ENCODE measurements at regions not wholly inside any gene's neighbourhood (a gene's known extent, or its start where the extent isn't known, plus 50 kb on each side); places are given as distances from the start of the nearest gene placed in this dataset.
"Not testable (repeated sequence)": the region's sequence is repeated elsewhere in the genome, so short reads cannot be mapped to it uniquely, and the experiment has no call there.

DNA sequence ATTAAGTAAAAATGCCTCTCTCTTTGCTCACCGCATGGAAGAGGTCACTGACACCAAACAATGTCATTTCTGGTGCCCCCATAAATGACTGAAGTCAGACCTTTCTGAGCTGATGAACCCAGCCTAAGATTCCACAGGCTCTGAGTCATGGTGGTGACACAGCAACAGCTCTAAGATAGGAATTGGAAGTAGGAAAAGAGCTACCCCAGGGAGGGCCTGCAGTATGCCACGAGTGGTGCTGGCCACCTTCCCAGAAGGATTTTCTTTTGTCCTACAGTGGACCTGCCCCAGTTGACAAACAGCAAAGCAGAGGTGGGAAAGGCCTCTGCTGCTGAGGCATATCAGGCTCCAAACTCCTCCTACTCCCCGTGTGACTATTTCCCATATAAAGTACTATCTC, 208.1 kb downstream of the MINAR1 start:
- Mint-ChIP-seq H3K36me3 (ENCODE audit: insufficient read depth) (no peaks in the 10 kb centered on the region), H3K4me3 (ENCODE audit: low read depth) (no peak overlapping the region)

DNA sequence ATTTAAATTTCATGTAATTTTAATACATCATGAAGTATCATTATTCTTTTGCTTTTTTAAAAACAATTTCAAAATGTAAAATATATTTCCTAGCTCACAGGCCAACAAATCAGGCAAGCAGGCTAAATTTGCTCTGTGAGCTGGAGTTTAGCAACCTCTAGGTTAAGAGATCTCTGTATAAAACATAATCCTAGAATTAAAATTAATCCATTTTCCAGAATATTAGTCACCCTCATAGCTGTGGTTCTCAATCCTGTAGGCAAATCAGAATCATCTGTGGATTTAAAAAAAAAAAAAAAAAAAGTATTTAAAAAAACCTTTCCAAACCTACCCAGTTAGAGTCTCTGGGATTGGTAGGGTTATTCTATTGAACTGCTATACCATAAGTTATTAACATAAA, 209.7 kb downstream of the MINAR1 start:
- Mint-ChIP-seq H3K4me3 (ENCODE audit: low read depth) (no peak overlapping the region), H3K36me3 (ENCODE audit: insufficient read depth) (no peaks in the 10 kb centered on the region), H3K4me1 (ENCODE audit: low read depth) (no peaks in the 10 kb centered on the region), H3K9me3 (ENCODE audit: low read depth) (peaks cover 10% of the 10 kb centered on the region), H3K27ac (no peak overlapping the region), H3K27me3 (no peaks in the 10 kb centered on the region)
- no peak for DNase-seq (ENCODE audit: low spot score, unreplicated experiment)
- TF ChIP-seq, protein P1, sequence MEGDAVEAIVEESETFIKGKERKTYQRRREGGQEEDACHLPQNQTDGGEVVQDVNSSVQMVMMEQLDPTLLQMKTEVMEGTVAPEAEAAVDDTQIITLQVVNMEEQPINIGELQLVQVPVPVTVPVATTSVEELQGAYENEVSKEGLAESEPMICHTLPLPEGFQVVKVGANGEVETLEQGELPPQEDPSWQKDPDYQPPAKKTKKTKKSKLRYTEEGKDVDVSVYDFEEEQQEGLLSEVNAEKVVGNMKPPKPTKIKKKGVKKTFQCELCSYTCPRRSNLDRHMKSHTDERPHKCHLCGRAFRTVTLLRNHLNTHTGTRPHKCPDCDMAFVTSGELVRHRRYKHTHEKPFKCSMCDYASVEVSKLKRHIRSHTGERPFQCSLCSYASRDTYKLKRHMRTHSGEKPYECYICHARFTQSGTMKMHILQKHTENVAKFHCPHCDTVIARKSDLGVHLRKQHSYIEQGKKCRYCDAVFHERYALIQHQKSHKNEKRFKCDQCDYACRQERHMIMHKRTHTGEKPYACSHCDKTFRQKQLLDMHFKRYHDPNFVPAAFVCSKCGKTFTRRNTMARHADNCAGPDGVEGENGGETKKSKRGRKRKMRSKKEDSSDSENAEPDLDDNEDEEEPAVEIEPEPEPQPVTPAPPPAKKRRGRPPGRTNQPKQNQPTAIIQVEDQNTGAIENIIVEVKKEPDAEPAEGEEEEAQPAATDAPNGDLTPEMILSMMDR (IDR thresholded peaks at IDR 0.05; ENCODE audit: unreplicated experiment): no peak

More for the DNA sequence above, 208.1 kb downstream of the MINAR1 start:
- TF ChIP-seq, protein P1 (IDR thresholded peaks at IDR 0.05; ENCODE audit: unreplicated experiment): no peak
- no peak for DNase-seq (ENCODE audit: low spot score, unreplicated experiment)
- no peaks in the 10 kb centered on the region for H3K27me3 Mint-ChIP-seq
- H3K4me1 Mint-ChIP-seq (ENCODE audit: low read depth): peaks cover 3% of the 10 kb centered on the region
- H3K9me3 Mint-ChIP-seq (ENCODE audit: low read depth): peaks cover 4% of the 10 kb centered on the region
- no peak overlapping the region for H3K27ac Mint-ChIP-seq

DNA sequence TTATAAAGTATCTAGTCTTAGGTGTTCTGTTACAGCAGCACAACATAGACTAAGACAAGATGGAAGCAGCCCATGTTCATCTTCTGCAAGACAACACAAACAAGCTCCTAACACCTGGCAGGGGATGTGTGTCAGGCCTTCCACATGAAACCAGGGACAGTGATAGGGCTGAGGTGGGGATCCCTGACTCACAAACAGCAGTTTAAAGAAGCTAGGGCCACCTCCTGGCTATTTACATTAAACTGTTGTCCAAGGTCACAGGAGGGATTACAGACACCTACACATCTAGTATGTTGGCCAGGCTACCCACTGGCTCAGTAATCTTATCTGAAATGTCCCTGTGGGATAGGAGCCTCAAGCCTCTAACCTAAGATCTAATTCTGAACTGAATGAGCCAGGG, 211.3 kb downstream of the MINAR1 start:
- Mint-ChIP-seq H3K27ac (no peak overlapping the region), H3K36me3 (ENCODE audit: insufficient read depth) (no peaks in the 10 kb centered on the region), H3K4me3 (ENCODE audit: low read depth) (no peak overlapping the region), H3K4me1 (ENCODE audit: low read depth) (no peaks in the 10 kb centered on the region), H3K27me3 (no peaks in the 10 kb centered on the region), H3K9me3 (ENCODE audit: low read depth) (peaks cover 12% of the 10 kb centered on the region)
- TF ChIP-seq, protein P1 (IDR thresholded peaks at IDR 0.05; ENCODE audit: unreplicated experiment): no peak
- DNase-seq (ENCODE audit: low spot score, unreplicated experiment): no peak

DNA sequence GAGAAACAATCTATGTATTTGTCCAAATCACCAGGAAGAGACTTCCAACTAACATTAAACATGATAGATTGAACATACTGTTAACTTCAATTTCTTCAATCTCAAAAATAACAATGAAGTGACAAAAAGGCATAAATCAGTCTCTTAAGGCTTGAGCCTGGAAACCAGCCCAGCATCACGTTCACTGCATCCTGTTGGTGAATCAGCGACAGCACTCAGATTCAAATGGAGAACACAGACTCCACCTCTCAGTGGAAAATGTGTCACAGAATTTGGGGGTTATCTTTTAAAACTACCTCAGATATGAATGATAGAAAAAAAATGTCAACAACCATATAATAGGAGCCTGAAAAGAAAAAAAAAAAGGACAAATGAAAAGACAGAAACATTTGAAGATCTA, 212.0 kb downstream of the MINAR1 start:
- TF ChIP-seq, protein P1 (IDR thresholded peaks at IDR 0.05; ENCODE audit: unreplicated experiment): no peak
- Mint-ChIP-seq H3K4me1 (ENCODE audit: low read depth) (no peaks in the 10 kb centered on the region), H3K9me3 (ENCODE audit: low read depth) (peaks cover 12% of the 10 kb centered on the region), H3K27ac (no peak overlapping the region), H3K4me3 (ENCODE audit: low read depth) (no peak overlapping the region), H3K27me3 (no peaks in the 10 kb centered on the region), H3K36me3 (ENCODE audit: insufficient read depth) (no peaks in the 10 kb centered on the region)
- no peak for DNase-seq (ENCODE audit: low spot score, unreplicated experiment)

DNA sequence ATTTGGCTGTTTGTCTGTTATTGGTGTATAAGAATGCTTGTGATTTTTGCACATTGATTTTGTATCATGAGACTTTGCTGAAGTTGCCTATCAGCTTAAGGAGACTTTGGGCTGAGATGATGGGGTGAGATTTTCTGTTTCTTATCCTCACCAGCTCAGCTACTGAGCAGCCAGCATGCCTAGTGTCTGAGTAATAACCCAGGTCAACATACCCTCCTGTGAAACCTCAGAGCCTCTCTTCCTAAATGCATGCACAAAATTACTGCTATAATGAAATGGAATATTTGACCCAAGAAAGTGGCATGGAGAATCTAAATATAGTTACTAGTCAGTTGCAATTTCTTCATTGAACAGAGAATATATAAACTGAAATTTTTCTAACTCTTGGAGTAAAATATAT, 220.8 kb downstream of the MINAR1 start:
- not testable (repeated sequence) for H3K27ac Mint-ChIP-seq

DNA sequence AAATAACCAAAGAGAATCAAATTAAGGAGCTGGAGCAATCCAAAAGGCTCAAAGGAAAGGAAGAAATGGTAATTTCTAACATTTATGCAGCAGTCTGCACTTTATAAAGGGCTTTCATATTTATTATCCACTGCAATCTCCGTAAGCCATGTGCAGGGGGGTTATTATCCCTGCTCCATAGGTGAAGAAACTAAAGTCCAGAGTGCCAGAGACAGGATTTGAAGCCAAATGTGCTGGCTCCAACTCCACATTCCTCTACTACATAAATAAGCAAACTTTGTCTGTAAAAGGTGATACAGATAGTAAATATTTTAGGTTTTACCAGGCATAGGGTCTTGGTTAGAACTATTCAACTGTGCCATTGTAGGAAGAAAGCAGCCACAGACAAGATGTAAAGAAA, 221.4 kb downstream of the MINAR1 start:
- no peak overlapping the region for H3K4me3 Mint-ChIP-seq (ENCODE audit: low read depth)
- no peak overlapping the region for H3K27ac Mint-ChIP-seq
- peaks cover 2% of the 10 kb centered on the region for H3K27me3 Mint-ChIP-seq
- H3K9me3 Mint-ChIP-seq (ENCODE audit: low read depth): no peaks in the 10 kb centered on the region
- DNase-seq (ENCODE audit: low spot score, unreplicated experiment): no peak
- TF ChIP-seq, protein P1 (IDR thresholded peaks at IDR 0.05; ENCODE audit: unreplicated experiment): no peak
- H3K4me1 Mint-ChIP-seq (ENCODE audit: low read depth): no peaks in the 10 kb centered on the region
- no peaks in the 10 kb centered on the region for H3K36me3 Mint-ChIP-seq (ENCODE audit: insufficient read depth)

More for the DNA sequence above, 220.8 kb downstream of the MINAR1 start:
- H3K36me3 Mint-ChIP-seq (ENCODE audit: insufficient read depth); H3K4me3 Mint-ChIP-seq (ENCODE audit: low read depth); H3K27me3 Mint-ChIP-seq; H3K9me3 Mint-ChIP-seq (ENCODE audit: low read depth); H3K4me1 Mint-ChIP-seq (ENCODE audit: low read depth); DNase-seq (ENCODE audit: low spot score, unreplicated experiment): not testable (repeated sequence)

Measured in progenitor cell of endocrine pancreas (in vitro differentiated cells).